AG09319 (cell line): ENCODE measurements at regions not wholly inside any gene's neighbourhood (a gene's known extent, or its start where the extent isn't known, plus 50 kb on each side); places are given as distances from the start of the nearest gene placed in this dataset.
A peak's percentile ranks its signal among the peaks of the same experiment; 100 is the strongest.

ENCODE experiments used
- DNase-seq: peaks from one replicate; pipeline ENCODE4 v3.0.0-alpha.2; 2010; ENCODE audit warnings: low read depth; ENCODE audit errors: extremely low read depth
- TF ChIP-seq, protein P1 (sequence below): IDR thresholded peaks from 2 replicates; pipeline ENCODE4 v1.5.1; 2011; ENCODE audit warnings: low read depth, mild to moderate bottlenecking, inconsistent platforms, low read length, moderate library complexity

DNA sequence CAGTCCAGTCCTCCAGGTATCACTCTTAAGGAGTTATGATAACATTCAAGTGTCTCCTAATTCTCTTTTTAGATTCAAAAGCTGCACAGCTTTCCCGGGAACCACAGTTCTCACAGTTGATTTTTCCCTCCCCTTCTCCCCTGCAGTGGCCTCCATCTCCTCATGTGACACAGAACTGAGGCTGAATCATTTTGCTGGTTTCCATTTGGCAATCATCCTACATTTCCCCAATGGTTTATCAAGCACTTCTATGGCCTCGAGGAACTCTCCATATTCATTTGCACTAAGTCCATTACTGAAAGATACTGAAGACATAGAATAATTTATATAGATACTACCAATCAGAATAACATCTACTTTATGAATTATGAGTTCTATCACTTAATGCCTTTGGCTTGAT is 484.9 kb downstream of the GPAM start:
- DNase-seq: no peak
- TF ChIP-seq, protein P1, sequence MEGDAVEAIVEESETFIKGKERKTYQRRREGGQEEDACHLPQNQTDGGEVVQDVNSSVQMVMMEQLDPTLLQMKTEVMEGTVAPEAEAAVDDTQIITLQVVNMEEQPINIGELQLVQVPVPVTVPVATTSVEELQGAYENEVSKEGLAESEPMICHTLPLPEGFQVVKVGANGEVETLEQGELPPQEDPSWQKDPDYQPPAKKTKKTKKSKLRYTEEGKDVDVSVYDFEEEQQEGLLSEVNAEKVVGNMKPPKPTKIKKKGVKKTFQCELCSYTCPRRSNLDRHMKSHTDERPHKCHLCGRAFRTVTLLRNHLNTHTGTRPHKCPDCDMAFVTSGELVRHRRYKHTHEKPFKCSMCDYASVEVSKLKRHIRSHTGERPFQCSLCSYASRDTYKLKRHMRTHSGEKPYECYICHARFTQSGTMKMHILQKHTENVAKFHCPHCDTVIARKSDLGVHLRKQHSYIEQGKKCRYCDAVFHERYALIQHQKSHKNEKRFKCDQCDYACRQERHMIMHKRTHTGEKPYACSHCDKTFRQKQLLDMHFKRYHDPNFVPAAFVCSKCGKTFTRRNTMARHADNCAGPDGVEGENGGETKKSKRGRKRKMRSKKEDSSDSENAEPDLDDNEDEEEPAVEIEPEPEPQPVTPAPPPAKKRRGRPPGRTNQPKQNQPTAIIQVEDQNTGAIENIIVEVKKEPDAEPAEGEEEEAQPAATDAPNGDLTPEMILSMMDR: no peak

- DNase-seq: no peak
- TF ChIP-seq, protein P1: no peak
Measured at GRCh38 chr10:111703986-111704385, 479.6 kb downstream of the GPAM start.

DNA sequence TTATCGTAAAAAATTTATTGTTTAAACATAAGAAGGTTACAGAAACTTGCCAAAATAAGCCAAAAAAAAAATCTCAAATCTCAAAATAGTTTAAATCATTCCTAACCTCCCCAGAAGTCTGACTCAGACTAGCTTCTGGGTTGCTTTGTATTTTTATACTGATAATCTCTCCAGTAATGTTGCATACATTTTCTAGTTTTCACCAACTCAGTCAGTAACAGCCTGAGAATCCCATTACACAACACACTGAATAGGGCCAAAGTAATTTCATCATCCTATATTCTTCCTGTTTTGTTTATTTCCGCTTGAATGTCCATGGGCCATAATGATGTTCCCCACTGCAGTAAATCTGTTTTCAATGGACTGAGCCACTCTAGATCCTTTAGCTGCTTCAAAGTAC is 478.5 kb downstream of the GPAM start:
- TF ChIP-seq, protein P1: no peak
- peak; percentile 49 for DNase-seq

- no peak for DNase-seq
- TF ChIP-seq, protein P1: no peak
Measured at GRCh38 chr10:111706331-111706730, 477.2 kb downstream of the GPAM start.

- TF ChIP-seq, protein P1: no peak
- peak; percentile 31 for DNase-seq
Measured at GRCh38 chr10:111707076-111707475, 476.5 kb downstream of the GPAM start.

DNA sequence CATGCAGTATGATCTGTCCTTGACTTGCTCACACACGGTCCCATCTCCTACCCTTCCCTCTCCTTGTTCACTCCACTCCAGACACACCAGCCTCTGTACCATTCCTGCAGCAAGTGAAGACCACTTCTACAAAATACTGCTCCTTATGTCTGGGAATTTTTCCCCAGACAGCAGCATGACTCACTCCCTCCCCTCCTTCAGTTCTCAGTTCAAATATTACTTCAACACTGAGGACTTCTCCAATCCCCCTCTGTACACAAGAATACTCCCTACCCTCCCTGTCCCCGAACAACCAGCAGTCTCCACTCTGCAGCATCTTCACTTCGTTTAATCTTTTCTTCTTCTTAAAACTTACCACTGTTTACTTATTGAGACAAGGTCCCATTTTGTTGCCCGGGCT is 474.0 kb downstream of the GPAM start:
- no peak for DNase-seq
- TF ChIP-seq, protein P1: no peak

- DNase-seq: no peak
- TF ChIP-seq, protein P1: no peak
Measured at GRCh38 chr10:111716032-111716431, 467.5 kb downstream of the GPAM start.

DNA sequence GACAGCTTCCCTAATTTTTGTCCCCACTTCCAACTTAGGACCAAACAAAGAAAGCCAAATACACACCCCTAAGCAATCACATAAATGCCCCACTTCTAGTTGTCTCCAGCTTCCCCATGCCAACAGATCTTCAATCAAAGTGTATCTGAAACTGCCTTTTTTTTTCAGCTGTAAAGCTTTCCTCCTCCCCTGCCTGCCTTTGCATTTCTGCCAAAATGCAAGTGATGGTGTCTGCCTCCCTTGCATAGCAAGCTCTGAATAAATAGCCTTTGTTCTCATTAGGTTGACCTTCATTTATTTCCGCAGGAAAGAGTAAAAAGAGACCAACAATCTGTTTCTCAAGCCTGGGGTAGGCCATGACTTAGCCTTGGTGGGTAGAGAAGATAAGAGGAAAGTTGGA is 459.4 kb downstream of the GPAM start:
- TF ChIP-seq, protein P1: no peak
- DNase-seq: no peak
